Gastroesophageal sphincter (tissue), 3 donors: ENCODE measurements at regions not wholly inside any gene's neighbourhood (a gene's known extent, or its start where the extent isn't known, plus 50 kb on each side); places are given as distances from the start of the nearest gene placed in this dataset.

Experiments
- EP300 ChIP-seq: sonication (generic); formaldehyde crosslinking; IDR thresholded peaks from one replicate; pipeline ENCODE4 v1.6.1; 2017; ENCODE audit warnings: antibody characterized with exemption, mild to moderate bottlenecking
- POLR2A ChIP-seq, 2 donors: fragments of 450-650 bp; IDR thresholded peaks; one replicate each; pipeline ENCODE4 v1.6.1; 2017; ENCODE audit warnings: antibody characterized with exemption in 2 of 2, mild to moderate bottlenecking in 2 of 2, moderate library complexity in 1 of 2
- POLR2AphosphoS5 ChIP-seq: sonication (generic); formaldehyde crosslinking; IDR thresholded peaks from one replicate; pipeline ENCODE4 v1.6.1; 2017; ENCODE audit warnings: antibody characterized with exemption
- TF ChIP-seq, protein P1 (sequence below), 4 experiments: fragments of 200-600 bp in 2 of 4; fragments of 450-650 bp in 2 of 4; sonication (generic) in 1 of 4; IDR thresholded peaks; one replicate each; pipeline ENCODE4 v1.5.1; 2017 to 2019; ENCODE audit warnings: antibody characterized with exemption in 4 of 4, mild to moderate bottlenecking in 2 of 4, moderate library complexity in 2 of 4

GRCh38 chr10:3693698-3694080, 91.3 kb downstream of the KLF6 start:
- no peak for TF ChIP-seq POLR2AphosphoS5
- TF ChIP-seq, protein P1, sequence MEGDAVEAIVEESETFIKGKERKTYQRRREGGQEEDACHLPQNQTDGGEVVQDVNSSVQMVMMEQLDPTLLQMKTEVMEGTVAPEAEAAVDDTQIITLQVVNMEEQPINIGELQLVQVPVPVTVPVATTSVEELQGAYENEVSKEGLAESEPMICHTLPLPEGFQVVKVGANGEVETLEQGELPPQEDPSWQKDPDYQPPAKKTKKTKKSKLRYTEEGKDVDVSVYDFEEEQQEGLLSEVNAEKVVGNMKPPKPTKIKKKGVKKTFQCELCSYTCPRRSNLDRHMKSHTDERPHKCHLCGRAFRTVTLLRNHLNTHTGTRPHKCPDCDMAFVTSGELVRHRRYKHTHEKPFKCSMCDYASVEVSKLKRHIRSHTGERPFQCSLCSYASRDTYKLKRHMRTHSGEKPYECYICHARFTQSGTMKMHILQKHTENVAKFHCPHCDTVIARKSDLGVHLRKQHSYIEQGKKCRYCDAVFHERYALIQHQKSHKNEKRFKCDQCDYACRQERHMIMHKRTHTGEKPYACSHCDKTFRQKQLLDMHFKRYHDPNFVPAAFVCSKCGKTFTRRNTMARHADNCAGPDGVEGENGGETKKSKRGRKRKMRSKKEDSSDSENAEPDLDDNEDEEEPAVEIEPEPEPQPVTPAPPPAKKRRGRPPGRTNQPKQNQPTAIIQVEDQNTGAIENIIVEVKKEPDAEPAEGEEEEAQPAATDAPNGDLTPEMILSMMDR (IDR thresholded peaks at IDR 0.05), result no peak
- TF ChIP-seq EP300, result no peak
- TF ChIP-seq POLR2A (IDR thresholded peaks at IDR 0.05), result no peak
